Fibroblast of lung (primary cell): ENCODE measurements at regions not wholly inside any gene's neighbourhood (a gene's known extent, or its start where the extent isn't known, plus 50 kb on each side); places are given as distances from the start of the nearest gene placed in this dataset.

Experiments
- DNase-seq, 2 donors: peaks; one replicate each; pipeline versions ENCODE4 v3.0.0 to v3.0.0-alpha.2; 2010; ENCODE audit warnings: low read depth in 2 of 2
- H2AFZ ChIP-seq: 2 replicates; pipeline ENCODE4 v1.5.1; 2012; ENCODE audit warnings: low read length, control low read depth, inconsistent platforms
- H3K27ac ChIP-seq: 2 replicates; pipeline ENCODE4 v1.5.1; 2011; ENCODE audit warnings: low read length, control low read depth; ENCODE audit not compliant: insufficient read depth
- H3K27me3 ChIP-seq: 2 replicates; pipeline ENCODE4 v1.5.1; 2011; ENCODE audit warnings: mild to moderate bottlenecking, low read length; ENCODE audit not compliant: control insufficient read depth, insufficient read depth
- H3K36me3 ChIP-seq: 2 replicates; pipeline ENCODE4 v1.5.1; 2011; ENCODE audit warnings: low read length; ENCODE audit not compliant: control insufficient read depth, insufficient read depth
- H3K4me1 ChIP-seq: 2 replicates; pipeline ENCODE4 v1.5.1; 2011; ENCODE audit warnings: low read length; ENCODE audit not compliant: control insufficient read depth, insufficient read depth; ENCODE audit errors: extremely low read depth
- H3K4me2 ChIP-seq: 2 replicates; pipeline ENCODE4 v1.5.1; 2011; ENCODE audit warnings: low read length, control low read depth; ENCODE audit not compliant: insufficient read depth; ENCODE audit errors: extremely low read depth
- H3K4me3 ChIP-seq, 4 experiments: fragments of 200-600 bp in 1 of 4; sonication (generic) in 1 of 4; replicated peaks in 1 of 4; 2 replicates each; pipeline ENCODE4 v1.5.1; 2011 to 2016; ENCODE audit warnings: low read length in 4 of 4, low read depth in 3 of 4, mild to moderate bottlenecking in 3 of 4, control low read depth in 2 of 4, inconsistent platforms in 1 of 4, mixed read lengths in 1 of 4; ENCODE audit not compliant: insufficient read depth in 1 of 4; ENCODE audit errors: control extremely low read depth in 1 of 4
- H3K79me2 ChIP-seq: 2 replicates; pipeline ENCODE4 v1.5.1; 2012; ENCODE audit warnings: mild to moderate bottlenecking, low read length, inconsistent platforms; ENCODE audit not compliant: control insufficient read depth, insufficient read depth
- H3K9ac ChIP-seq: 2 replicates; pipeline ENCODE4 v1.5.1; 2011; ENCODE audit warnings: mild to moderate bottlenecking, low read length, control low read depth; ENCODE audit not compliant: insufficient read depth
- H3K9me3 ChIP-seq: 2 replicates; pipeline ENCODE4 v1.5.1; 2012; ENCODE audit warnings: low read depth, low read length; ENCODE audit not compliant: control insufficient read depth, insufficient read depth
- H4K20me1 ChIP-seq: 2 replicates; pipeline ENCODE4 v1.5.1; 2011; ENCODE audit warnings: low read length; ENCODE audit not compliant: control insufficient read depth, insufficient read depth; ENCODE audit errors: extremely low read depth
- EZH2 ChIP-seq: IDR thresholded peaks from 2 replicates; pipeline ENCODE4 v1.5.1; 2012; ENCODE audit warnings: low read length, control low read depth, mild to moderate bottlenecking; ENCODE audit errors: missing control alignments
- TF ChIP-seq, protein P1 (sequence below), 2 donors: IDR thresholded peaks in 1 of 2; conservative IDR thresholded peaks in 1 of 2; 1 replicate in 1 of 2; 2 replicates in 1 of 2; pipeline ENCODE4 v1.5.1; 2011 to 2012; ENCODE audit warnings: low read length in 2 of 2, control low read depth in 1 of 2, inconsistent platforms in 1 of 2, low read depth in 1 of 2, mild to moderate bottlenecking in 1 of 2

DNA sequence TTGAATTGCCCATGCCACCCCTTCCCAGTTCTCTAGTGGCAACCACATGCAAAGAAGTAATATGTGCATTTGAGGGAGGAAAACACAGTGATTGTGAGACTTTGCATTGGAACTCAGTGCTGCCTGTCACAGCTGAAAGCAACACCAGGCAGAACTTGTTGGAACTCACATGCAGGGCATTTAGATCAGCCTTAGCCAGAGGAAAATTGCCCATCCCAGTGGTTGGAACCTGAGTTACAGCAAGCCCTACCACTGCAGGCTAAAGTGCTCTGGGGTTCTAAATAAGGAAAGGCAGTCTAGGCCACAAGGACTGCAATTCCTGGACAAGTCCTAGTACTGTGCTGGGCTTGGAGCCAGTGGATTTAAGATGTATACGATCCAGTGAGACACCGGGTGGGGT is 245.3 kb upstream of the UFL1 start:
- no peaks in the 10 kb centered on the region for H3K27me3 ChIP-seq
- H3K4me2 ChIP-seq = no peak overlapping the region
- H2AFZ ChIP-seq = no peak overlapping the region
- H3K9ac ChIP-seq = no peak overlapping the region
- no peak overlapping the region for H3K27ac ChIP-seq
- TF ChIP-seq, protein P1, sequence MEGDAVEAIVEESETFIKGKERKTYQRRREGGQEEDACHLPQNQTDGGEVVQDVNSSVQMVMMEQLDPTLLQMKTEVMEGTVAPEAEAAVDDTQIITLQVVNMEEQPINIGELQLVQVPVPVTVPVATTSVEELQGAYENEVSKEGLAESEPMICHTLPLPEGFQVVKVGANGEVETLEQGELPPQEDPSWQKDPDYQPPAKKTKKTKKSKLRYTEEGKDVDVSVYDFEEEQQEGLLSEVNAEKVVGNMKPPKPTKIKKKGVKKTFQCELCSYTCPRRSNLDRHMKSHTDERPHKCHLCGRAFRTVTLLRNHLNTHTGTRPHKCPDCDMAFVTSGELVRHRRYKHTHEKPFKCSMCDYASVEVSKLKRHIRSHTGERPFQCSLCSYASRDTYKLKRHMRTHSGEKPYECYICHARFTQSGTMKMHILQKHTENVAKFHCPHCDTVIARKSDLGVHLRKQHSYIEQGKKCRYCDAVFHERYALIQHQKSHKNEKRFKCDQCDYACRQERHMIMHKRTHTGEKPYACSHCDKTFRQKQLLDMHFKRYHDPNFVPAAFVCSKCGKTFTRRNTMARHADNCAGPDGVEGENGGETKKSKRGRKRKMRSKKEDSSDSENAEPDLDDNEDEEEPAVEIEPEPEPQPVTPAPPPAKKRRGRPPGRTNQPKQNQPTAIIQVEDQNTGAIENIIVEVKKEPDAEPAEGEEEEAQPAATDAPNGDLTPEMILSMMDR (conservative IDR thresholded peaks at IDR 0.05 in 1 of 2, IDR thresholded peaks at IDR 0.05 in 1 of 2; ENCODE audit: low read depth in 1 of 2, low read length in 2 of 2) = no peak
- TF ChIP-seq EZH2 = no peak
- H3K4me1 ChIP-seq = no peaks in the 10 kb centered on the region
- DNase-seq = no peak
- no peaks in the 10 kb centered on the region for H4K20me1 ChIP-seq
- no peaks in the 10 kb centered on the region for H3K79me2 ChIP-seq
- no peaks in the 10 kb centered on the region for H3K36me3 ChIP-seq
- no peak overlapping the region for H3K4me3 ChIP-seq
- no peaks in the 10 kb centered on the region for H3K9me3 ChIP-seq

DNA sequence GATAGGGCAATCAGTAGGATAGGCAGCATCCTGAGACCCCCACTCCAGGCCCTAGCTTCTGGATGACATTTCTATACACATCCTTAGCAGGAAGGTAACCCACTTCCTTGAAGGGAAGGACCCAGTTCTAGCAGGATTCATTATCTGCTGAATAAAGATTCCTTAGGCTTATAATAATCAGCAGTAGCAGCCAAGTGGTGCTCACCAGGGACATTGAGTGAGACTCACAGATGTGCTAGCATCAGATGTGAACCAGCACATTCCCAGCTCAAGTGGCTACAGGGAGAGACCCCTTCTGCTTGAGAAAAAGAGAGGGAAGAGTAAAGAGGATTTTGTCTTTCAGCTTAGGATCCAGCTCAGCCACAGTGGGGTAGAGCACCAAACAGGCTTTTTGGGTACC is 244.8 kb upstream of the UFL1 start:
- H3K27ac ChIP-seq = no peak overlapping the region
- no peaks in the 10 kb centered on the region for H3K4me1 ChIP-seq
- no peaks in the 10 kb centered on the region for H4K20me1 ChIP-seq
- no peak for DNase-seq
- no peaks in the 10 kb centered on the region for H3K36me3 ChIP-seq
- H2AFZ ChIP-seq = no peak overlapping the region
- no peaks in the 10 kb centered on the region for H3K79me2 ChIP-seq
- TF ChIP-seq, protein P1 (conservative IDR thresholded peaks at IDR 0.05 in 1 of 2, IDR thresholded peaks at IDR 0.05 in 1 of 2; ENCODE audit: low read depth in 1 of 2, low read length in 2 of 2) = no peak
- no peak for TF ChIP-seq EZH2
- no peaks in the 10 kb centered on the region for H3K9me3 ChIP-seq
- no peak overlapping the region for H3K9ac ChIP-seq
- no peak overlapping the region for H3K4me2 ChIP-seq
- no peaks in the 10 kb centered on the region for H3K27me3 ChIP-seq
- H3K4me3 ChIP-seq = no peak overlapping the region

DNA sequence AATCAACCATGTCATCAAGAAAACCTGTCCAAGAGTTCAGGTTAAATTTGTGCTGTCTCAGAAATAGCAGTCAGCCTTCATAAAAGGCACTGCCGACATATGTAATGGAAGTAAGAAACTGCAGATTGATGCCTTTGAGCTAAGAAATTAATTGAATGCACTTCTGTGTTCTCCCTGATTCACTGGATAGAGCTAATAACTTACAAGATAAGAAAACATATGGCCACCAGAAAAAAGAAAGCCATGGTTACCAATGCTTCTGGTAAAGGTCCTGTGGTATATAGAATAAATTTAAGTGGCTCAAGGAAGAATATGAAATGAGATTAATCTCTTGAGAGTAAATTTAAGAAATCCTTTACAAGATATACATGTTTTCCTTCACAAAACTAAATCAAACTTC is 242.5 kb upstream of the UFL1 start:
- no peak for TF ChIP-seq EZH2
- TF ChIP-seq, protein P1 (conservative IDR thresholded peaks at IDR 0.05 in 1 of 2, IDR thresholded peaks at IDR 0.05 in 1 of 2; ENCODE audit: low read depth in 1 of 2, low read length in 2 of 2) = no peak
- no peaks in the 10 kb centered on the region for H3K4me1 ChIP-seq
- DNase-seq = no peak
- H3K27ac ChIP-seq = no peak overlapping the region
- H3K4me3 ChIP-seq = no peak overlapping the region
- no peaks in the 10 kb centered on the region for H3K9me3 ChIP-seq
- H3K36me3 ChIP-seq = no peaks in the 10 kb centered on the region
- no peak overlapping the region for H3K4me2 ChIP-seq
- H2AFZ ChIP-seq = no peak overlapping the region
- H4K20me1 ChIP-seq = no peaks in the 10 kb centered on the region
- H3K9ac ChIP-seq = no peak overlapping the region
- no peaks in the 10 kb centered on the region for H3K79me2 ChIP-seq
- H3K27me3 ChIP-seq = no peaks in the 10 kb centered on the region
